ENCODE measurements at regions not wholly inside any gene's neighbourhood (a gene's known extent, or its start where the extent isn't known, plus 50 kb on each side); places are given as distances from the start of the nearest gene placed in this dataset.

- CTCF ChIA-PET, result no interaction called here
- DNase-seq (ENCODE audit: low read depth in 1 of 2, low spot score in 1 of 2) (no peak), ATAC-seq (no peak), FAIRE-seq (no peak)
- Histone ChIP-seq H3K4me2 (no peak overlapping the region), H3K9me3 (no peaks in the 10 kb centered on the region), H3K27ac (no peak overlapping the region), H3K4me1 (no peaks in the 10 kb centered on the region), H3K4me3 (no peak overlapping the region)
- POLR2A ChIA-PET, result no interaction called here
- no peak for TF ChIP-seq MAFK (IDR thresholded peaks at IDR 0.05; ENCODE audit: partially characterized antibody)
- TF ChIP-seq GATA3 (IDR thresholded peaks at IDR 0.05; ENCODE audit: borderline replicate concordance), result no peak
- TF ChIP-seq, protein P1, sequence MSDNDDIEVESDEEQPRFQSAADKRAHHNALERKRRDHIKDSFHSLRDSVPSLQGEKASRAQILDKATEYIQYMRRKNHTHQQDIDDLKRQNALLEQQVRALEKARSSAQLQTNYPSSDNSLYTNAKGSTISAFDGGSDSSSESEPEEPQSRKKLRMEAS (IDR thresholded peaks at IDR 0.05), result no peak
- no peak for TF ChIP-seq ZC3H11A (IDR thresholded peaks at IDR 0.05)
- no peak for TF ChIP-seq JUNB (IDR thresholded peaks at IDR 0.05)
- no peak for TF ChIP-seq POLR2A (IDR thresholded peaks at IDR 0.05; ENCODE audit: low read length)
- TF ChIP-seq HES2 (IDR thresholded peaks at IDR 0.05), result no peak
- no peak for TF ChIP-seq FOSB (CRISPR knock-in tag; IDR thresholded peaks at IDR 0.05)
- TF ChIP-seq HDAC2 (IDR thresholded peaks at IDR 0.05), result no peak
- no peak for TF ChIP-seq PHF8 (IDR thresholded peaks at IDR 0.05; ENCODE audit: borderline replicate concordance, low read depth)
- TF ChIP-seq SREBF2 (IDR thresholded peaks at IDR 0.05), result no peak
- TF ChIP-seq TP53 (CRISPR knock-in tag; IDR thresholded peaks at IDR 0.05), result no peak
- no peak for TF ChIP-seq ZSCAN20 (CRISPR knock-in tag; IDR thresholded peaks at IDR 0.05)
- no peak for TF ChIP-seq HOXA7 (CRISPR knock-in tag; IDR thresholded peaks at IDR 0.05)
- TF ChIP-seq HOXB13 (CRISPR knock-in tag; IDR thresholded peaks at IDR 0.05; ENCODE audit: low read depth), result no peak
- 63% methylated on average over 2 of the region's 2 CpGs for WGBS (ENCODE audit: missing lambda C conversion rate)
Observed at GRCh38 chr13:57340878-57341277, 173.9 kb downstream of the PRR20E start.

DNA sequence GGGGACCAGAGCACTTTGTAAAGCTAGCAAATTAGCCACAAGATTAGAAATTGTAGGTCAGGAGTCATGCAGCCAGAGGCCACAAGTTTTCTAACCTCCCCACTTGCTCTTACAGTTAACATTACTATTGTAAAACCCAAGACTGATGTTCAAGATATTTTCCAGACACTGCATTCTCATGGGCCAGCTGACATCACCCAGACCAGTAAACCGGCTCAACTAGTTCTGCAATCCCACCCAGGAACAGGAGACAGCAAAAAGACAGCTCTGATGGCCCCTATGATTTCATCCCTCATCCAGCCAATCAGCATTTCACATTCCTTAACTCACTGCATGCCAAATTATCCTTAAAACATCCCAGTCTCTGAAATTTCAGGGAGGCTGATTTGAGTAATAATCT, 178.5 kb downstream of the PRR20E start:
- no peak for DNase-seq (ENCODE audit: low read depth in 1 of 2, low spot score in 1 of 2)
- 0% methylated on average over 1 of the region's 1 CpG for WGBS (ENCODE audit: missing lambda C conversion rate)
- no peak for ATAC-seq
- Histone ChIP-seq H3K27ac (no peak overlapping the region), H3K4me1 (no peaks in the 10 kb centered on the region), H3K9me3 (no peaks in the 10 kb centered on the region), H3K4me2 (no peak overlapping the region), H3K4me3 (no peak overlapping the region)
- no peak for FAIRE-seq
- ChIA-PET CTCF (no interaction called here), POLR2A (no interaction called here)
- TF ChIP-seq POLR2AphosphoS2 (conservative IDR thresholded peaks at IDR 0.05; ENCODE audit: low read length), result no peak
- no peak for TF ChIP-seq SMC3 (IDR thresholded peaks at IDR 0.05)
- no peak for TF ChIP-seq NPAS2 (CRISPR knock-in tag; IDR thresholded peaks at IDR 0.05; ENCODE audit: borderline replicate concordance)

GRCh38 chr13:57346786-57347185, 179.8 kb downstream of the PRR20E start:
- 40% methylated on average over 2 of the region's 2 CpGs for WGBS (ENCODE audit: missing lambda C conversion rate)
- ChIA-PET POLR2A (no interaction called here), CTCF (no interaction called here)
- no peak overlapping the region for H3K4me2 ChIP-seq
- H3K4me3 ChIP-seq, result no peak overlapping the region
- TF ChIP-seq, protein P2, sequence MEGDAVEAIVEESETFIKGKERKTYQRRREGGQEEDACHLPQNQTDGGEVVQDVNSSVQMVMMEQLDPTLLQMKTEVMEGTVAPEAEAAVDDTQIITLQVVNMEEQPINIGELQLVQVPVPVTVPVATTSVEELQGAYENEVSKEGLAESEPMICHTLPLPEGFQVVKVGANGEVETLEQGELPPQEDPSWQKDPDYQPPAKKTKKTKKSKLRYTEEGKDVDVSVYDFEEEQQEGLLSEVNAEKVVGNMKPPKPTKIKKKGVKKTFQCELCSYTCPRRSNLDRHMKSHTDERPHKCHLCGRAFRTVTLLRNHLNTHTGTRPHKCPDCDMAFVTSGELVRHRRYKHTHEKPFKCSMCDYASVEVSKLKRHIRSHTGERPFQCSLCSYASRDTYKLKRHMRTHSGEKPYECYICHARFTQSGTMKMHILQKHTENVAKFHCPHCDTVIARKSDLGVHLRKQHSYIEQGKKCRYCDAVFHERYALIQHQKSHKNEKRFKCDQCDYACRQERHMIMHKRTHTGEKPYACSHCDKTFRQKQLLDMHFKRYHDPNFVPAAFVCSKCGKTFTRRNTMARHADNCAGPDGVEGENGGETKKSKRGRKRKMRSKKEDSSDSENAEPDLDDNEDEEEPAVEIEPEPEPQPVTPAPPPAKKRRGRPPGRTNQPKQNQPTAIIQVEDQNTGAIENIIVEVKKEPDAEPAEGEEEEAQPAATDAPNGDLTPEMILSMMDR (IDR thresholded peaks at IDR 0.05), result no peak
- TF ChIP-seq, protein P3, sequence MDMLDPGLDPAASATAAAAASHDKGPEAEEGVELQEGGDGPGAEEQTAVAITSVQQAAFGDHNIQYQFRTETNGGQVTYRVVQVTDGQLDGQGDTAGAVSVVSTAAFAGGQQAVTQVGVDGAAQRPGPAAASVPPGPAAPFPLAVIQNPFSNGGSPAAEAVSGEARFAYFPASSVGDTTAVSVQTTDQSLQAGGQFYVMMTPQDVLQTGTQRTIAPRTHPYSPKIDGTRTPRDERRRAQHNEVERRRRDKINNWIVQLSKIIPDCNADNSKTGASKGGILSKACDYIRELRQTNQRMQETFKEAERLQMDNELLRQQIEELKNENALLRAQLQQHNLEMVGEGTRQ (IDR thresholded peaks at IDR 0.05), result no peak
- TF ChIP-seq RNF2 (IDR thresholded peaks at IDR 0.05; ENCODE audit: borderline replicate concordance, low read depth), result no peak
- TF ChIP-seq NPAS2 (CRISPR knock-in tag; IDR thresholded peaks at IDR 0.05; ENCODE audit: borderline replicate concordance), result no peak
- TF ChIP-seq CHD4 (IDR thresholded peaks at IDR 0.05; ENCODE audit: borderline replicate concordance), result no peak
- TF ChIP-seq BHLHE40 (IDR thresholded peaks at IDR 0.05; ENCODE audit: low read depth, low read length), result no peak
- no peak for TF ChIP-seq FOXS1 (CRISPR knock-in tag; IDR thresholded peaks at IDR 0.05)
- no peak for TF ChIP-seq SREBF2 (IDR thresholded peaks at IDR 0.05)
- TF ChIP-seq, protein P4, sequence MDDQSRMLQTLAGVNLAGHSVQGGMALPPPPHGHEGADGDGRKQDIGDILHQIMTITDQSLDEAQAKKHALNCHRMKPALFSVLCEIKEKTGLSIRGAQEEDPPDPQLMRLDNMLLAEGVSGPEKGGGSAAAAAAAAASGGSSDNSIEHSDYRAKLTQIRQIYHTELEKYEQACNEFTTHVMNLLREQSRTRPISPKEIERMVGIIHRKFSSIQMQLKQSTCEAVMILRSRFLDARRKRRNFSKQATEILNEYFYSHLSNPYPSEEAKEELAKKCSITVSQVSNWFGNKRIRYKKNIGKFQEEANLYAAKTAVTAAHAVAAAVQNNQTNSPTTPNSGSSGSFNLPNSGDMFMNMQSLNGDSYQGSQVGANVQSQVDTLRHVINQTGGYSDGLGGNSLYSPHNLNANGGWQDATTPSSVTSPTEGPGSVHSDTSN (IDR thresholded peaks at IDR 0.05), result no peak
- TF ChIP-seq POLR2AphosphoS2 (conservative IDR thresholded peaks at IDR 0.05; ENCODE audit: low read length), result no peak
- no peak for TF ChIP-seq POLR2A (IDR thresholded peaks at IDR 0.05; ENCODE audit: low read length)
- TF ChIP-seq E2F6 (IDR thresholded peaks at IDR 0.05; ENCODE audit: borderline replicate concordance, low read depth), result no peak
- TF ChIP-seq KDM1A (IDR thresholded peaks at IDR 0.05; ENCODE audit: low read depth), result no peak
- no peak for TF ChIP-seq FOSL2 (IDR thresholded peaks at IDR 0.05)
- no peak for TF ChIP-seq FOSL2 (CRISPR knock-in tag; IDR thresholded peaks at IDR 0.05)
- no peak for TF ChIP-seq PHF8 (IDR thresholded peaks at IDR 0.05; ENCODE audit: borderline replicate concordance, low read depth)
- no peak for TF ChIP-seq NFE2L2 (conservative IDR thresholded peaks at IDR 0.05; ENCODE audit: low read length)
- no peak for TF ChIP-seq MYC (IDR thresholded peaks at IDR 0.05; ENCODE audit: borderline replicate concordance, low read length)
- ATAC-seq, result no peak
- DNase-seq (ENCODE audit: low read depth in 1 of 2, low spot score in 1 of 2), result no peak
- H3K9me3 ChIP-seq, result no peaks in the 10 kb centered on the region
- H3K4me1 ChIP-seq, result no peaks in the 10 kb centered on the region
- FAIRE-seq, result no peak
- no peak overlapping the region for H3K27ac ChIP-seq

All from A549 (cell line).